SU-DHL-6 (cell line): ENCODE measurements at regions not wholly inside any gene's neighbourhood (a gene's known extent, or its start where the extent isn't known, plus 50 kb on each side); places are given as distances from the start of the nearest gene placed in this dataset.

Experiments used
- H2AFZ ChIP-seq: fragments of 200-600 bp; sonication (generic); 2 replicates; pipeline ENCODE4 v1.6.1; 2014; ENCODE audit warnings: low read depth, mild to moderate bottlenecking, moderate library complexity, mixed read lengths, antibody characterized with exemption, low read length; ENCODE audit not compliant: severe bottlenecking
- H3F3A ChIP-seq: fragments of 200-600 bp; shearing (Covaris generic); 2 replicates; pipeline ENCODE4 v1.6.0; 2016; ENCODE audit warnings: antibody characterized with exemption, mild to moderate bottlenecking; ENCODE audit not compliant: insufficient read depth
- H3K27ac ChIP-seq: fragments of 200-600 bp; sonication (generic); 2 replicates; pipeline ENCODE4 v1.5.1; 2016; ENCODE audit warnings: low read depth, mild to moderate bottlenecking, low read length, moderate library complexity, mixed read lengths
- H3K27me3 ChIP-seq: fragments of 200-600 bp; sonication (generic), shearing (Covaris generic); 2 replicates; pipeline ENCODE4 v1.6.0; 2014; ENCODE audit warnings: mild to moderate bottlenecking, low read length
- H3K36me3 ChIP-seq: fragments of 200-600 bp; sonication (generic); 2 replicates; pipeline ENCODE4 v1.6.1; 2014; ENCODE audit warnings: mild to moderate bottlenecking, low read length, mixed read lengths
- H3K4me2 ChIP-seq: fragments of 300-600, 200-600 bp; shearing (Covaris generic), sonication (generic); 2 replicates; pipeline ENCODE4 v1.6.0; 2014; ENCODE audit warnings: low read length, low read depth, mild to moderate bottlenecking; ENCODE audit not compliant: poor library complexity, severe bottlenecking
- H3K4me3 ChIP-seq: fragments of 200-600 bp; sonication (generic); 2 replicates; pipeline ENCODE4 v1.5.1; 2014; ENCODE audit warnings: antibody characterized with exemption, low read length, mild to moderate bottlenecking, mixed read lengths; ENCODE audit not compliant: insufficient read depth, poor library complexity, severe bottlenecking
- H3K79me2 ChIP-seq: fragments of 200-600 bp; sonication (generic); 2 replicates; pipeline ENCODE4 v1.6.1; 2014; ENCODE audit warnings: mild to moderate bottlenecking, low read length, moderate library complexity; ENCODE audit not compliant: insufficient read depth
- H3K9ac ChIP-seq: fragments of 200-600 bp; sonication (generic); 2 replicates; pipeline ENCODE4 v1.7.0; 2014; ENCODE audit warnings: mild to moderate bottlenecking, low read length
- H3K9me2 ChIP-seq: fragments of 200-600 bp; sonication (generic); replicated peaks from 2 replicates; pipeline ENCODE4 v1.6.1; 2014; ENCODE audit warnings: low read length; ENCODE audit not compliant: insufficient read depth
- H3K9me3 ChIP-seq: fragments of 200-600 bp; sonication (generic); 2 replicates; pipeline ENCODE4 v1.6.1; 2014; ENCODE audit warnings: low read length, mixed read lengths; ENCODE audit not compliant: insufficient read depth
- H4K20me1 ChIP-seq: fragments of 200-600 bp; sonication (generic); 2 replicates; pipeline ENCODE4 v1.6.1; 2014; ENCODE audit warnings: low read depth, mild to moderate bottlenecking, antibody characterized with exemption, low read length, moderate library complexity, mixed read lengths
- EZH2phosphoT487 ChIP-seq: fragments of 200-600 bp; sonication (generic), shearing (Covaris generic); conservative IDR thresholded peaks from 2 replicates; pipeline ENCODE4 v1.6.1; 2018; ENCODE audit warnings: mild to moderate bottlenecking, antibody characterized with exemption, low read length, moderate library complexity, mixed read lengths
- TF ChIP-seq, protein P1 (sequence below): fragments of 200-600 bp; sonication (generic); IDR thresholded peaks from one replicate; pipeline ENCODE4 v1.5.1; 2017; ENCODE audit warnings: antibody characterized with exemption, mild to moderate bottlenecking, low read length, moderate library complexity; ENCODE audit not compliant: insufficient read depth, poor library complexity, severe bottlenecking

DNA sequence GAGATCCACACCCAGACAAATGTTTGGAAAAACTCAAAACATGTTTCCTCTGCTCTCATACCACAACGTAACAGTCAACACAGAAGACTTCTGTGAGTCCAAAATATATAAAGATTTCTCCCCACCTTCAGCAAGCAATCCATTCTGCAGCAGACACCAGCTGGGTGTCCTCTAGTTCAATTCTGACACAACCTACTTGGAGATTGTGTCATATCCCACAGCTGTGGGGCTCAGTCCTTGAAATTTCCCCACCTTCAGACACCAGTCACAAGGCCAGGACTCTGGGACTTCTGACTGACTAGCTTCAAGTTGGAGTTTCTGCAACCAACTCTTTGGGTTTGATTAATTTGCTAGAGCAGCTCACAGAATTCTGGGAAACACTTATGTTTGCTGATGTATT lies 244.8 kb upstream of the CDYL start:
- H3K9me3 ChIP-seq = no peaks in the 10 kb centered on the region
- H3K79me2 ChIP-seq = no peaks in the 10 kb centered on the region
- no peaks in the 10 kb centered on the region for H3F3A ChIP-seq
- H4K20me1 ChIP-seq = no peaks in the 10 kb centered on the region
- no peaks in the 10 kb centered on the region for H3K9me2 ChIP-seq
- no peaks in the 10 kb centered on the region for H3K36me3 ChIP-seq
- TF ChIP-seq, protein P1, sequence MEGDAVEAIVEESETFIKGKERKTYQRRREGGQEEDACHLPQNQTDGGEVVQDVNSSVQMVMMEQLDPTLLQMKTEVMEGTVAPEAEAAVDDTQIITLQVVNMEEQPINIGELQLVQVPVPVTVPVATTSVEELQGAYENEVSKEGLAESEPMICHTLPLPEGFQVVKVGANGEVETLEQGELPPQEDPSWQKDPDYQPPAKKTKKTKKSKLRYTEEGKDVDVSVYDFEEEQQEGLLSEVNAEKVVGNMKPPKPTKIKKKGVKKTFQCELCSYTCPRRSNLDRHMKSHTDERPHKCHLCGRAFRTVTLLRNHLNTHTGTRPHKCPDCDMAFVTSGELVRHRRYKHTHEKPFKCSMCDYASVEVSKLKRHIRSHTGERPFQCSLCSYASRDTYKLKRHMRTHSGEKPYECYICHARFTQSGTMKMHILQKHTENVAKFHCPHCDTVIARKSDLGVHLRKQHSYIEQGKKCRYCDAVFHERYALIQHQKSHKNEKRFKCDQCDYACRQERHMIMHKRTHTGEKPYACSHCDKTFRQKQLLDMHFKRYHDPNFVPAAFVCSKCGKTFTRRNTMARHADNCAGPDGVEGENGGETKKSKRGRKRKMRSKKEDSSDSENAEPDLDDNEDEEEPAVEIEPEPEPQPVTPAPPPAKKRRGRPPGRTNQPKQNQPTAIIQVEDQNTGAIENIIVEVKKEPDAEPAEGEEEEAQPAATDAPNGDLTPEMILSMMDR = no peak
- TF ChIP-seq EZH2phosphoT487 = no peak
- H3K4me3 ChIP-seq = no peak overlapping the region
- H3K4me2 ChIP-seq = no peak overlapping the region
- H2AFZ ChIP-seq = no peak overlapping the region
- H3K27me3 ChIP-seq = no peaks in the 10 kb centered on the region; the same call in 1 of the 2 replicates
- no peak overlapping the region for H3K9ac ChIP-seq
- H3K27ac ChIP-seq = no peak overlapping the region

DNA sequence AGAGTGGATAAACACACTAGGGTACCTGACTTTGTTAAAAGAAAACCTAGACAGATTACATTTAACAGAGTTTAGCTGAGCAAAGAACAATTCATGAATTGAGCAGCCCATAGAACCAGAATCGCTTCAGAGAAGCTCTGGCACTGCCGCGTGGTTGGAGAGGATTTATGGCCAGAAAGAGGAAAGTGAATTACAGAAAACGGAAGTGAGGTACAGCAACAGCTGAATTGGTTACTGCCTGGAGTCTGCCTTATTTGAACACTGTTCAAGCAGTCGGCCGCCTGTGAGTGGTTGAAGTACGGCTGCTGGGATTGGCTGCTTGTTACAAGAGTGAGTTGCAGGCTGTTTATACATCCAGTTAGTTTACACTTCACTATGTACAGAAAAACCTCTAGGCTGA lies 253.8 kb upstream of the CDYL start:
- Histone ChIP-seq H3K9me2 (no peaks in the 10 kb centered on the region), H3K9ac (no peak overlapping the region), H2AFZ (no peak overlapping the region), H3K9me3 (no peaks in the 10 kb centered on the region), H3K36me3 (no peaks in the 10 kb centered on the region), H3K4me2 (no peak overlapping the region), H3K4me3 (no peak overlapping the region), H4K20me1 (no peaks in the 10 kb centered on the region), H3F3A (no peaks in the 10 kb centered on the region), H3K27me3 (no peaks in the 10 kb centered on the region), H3K27ac (no peak overlapping the region), H3K79me2 (no peaks in the 10 kb centered on the region)
- no peak for TF ChIP-seq EZH2phosphoT487
- TF ChIP-seq, protein P1 = no peak

DNA sequence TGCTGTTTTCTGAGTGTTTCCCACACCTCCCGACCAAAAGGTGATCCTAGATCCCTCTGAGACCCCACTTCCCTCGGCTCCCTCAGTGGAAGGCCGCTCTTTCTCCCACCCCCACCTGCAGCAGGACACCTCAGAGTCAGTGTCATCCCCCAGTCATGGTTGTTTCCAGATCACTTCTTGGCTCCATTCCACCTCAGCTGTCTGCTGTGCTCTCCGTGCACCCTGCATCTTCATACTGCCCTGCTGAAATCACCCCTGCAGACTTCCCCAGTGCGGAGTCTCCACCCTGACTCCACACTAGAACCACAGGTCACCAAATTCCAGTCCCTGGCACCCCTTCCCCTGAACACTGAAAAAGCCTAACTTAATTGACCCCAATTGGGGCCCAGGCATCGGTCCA lies 255.1 kb upstream of the CDYL start:
- H3F3A ChIP-seq = no peaks in the 10 kb centered on the region
- no peak overlapping the region for H3K9ac ChIP-seq
- H3K9me2 ChIP-seq = no peaks in the 10 kb centered on the region
- no peaks in the 10 kb centered on the region for H3K36me3 ChIP-seq
- no peaks in the 10 kb centered on the region for H3K27me3 ChIP-seq
- H4K20me1 ChIP-seq = no peaks in the 10 kb centered on the region
- no peak overlapping the region for H3K4me2 ChIP-seq
- no peaks in the 10 kb centered on the region for H3K79me2 ChIP-seq
- TF ChIP-seq, protein P1 = no peak
- TF ChIP-seq EZH2phosphoT487 = no peak
- H3K4me3 ChIP-seq = no peak overlapping the region
- H2AFZ ChIP-seq = no peak overlapping the region
- no peak overlapping the region for H3K27ac ChIP-seq
- H3K9me3 ChIP-seq = no peaks in the 10 kb centered on the region

DNA sequence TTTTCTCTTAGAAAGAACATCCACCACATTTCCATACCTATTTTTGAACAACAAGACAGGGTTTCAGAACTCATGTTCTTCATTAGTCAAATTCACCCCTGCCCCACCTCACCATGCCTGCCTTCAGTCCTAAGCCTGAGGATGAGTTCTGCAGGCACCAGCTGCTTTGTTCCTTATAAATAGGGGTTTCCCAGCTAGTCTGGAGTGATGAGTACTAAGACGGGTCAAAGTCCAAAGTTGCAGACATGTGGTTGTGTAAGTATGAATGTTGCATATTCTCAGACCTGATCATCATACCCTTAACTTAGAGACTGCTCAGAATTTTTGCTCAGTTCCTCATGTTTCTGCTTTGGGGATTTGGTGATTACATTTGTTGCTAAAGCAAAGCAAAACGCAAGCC lies 257.7 kb upstream of the CDYL start:
- Histone ChIP-seq H3K4me2 (no peak overlapping the region), H3K9me3 (no peaks in the 10 kb centered on the region), H3K9ac (no peak overlapping the region), H3K27ac (no peak overlapping the region), H3K36me3 (no peaks in the 10 kb centered on the region), H3K27me3 (no peaks in the 10 kb centered on the region), H2AFZ (no peak overlapping the region), H3F3A (no peaks in the 10 kb centered on the region), H4K20me1 (no peaks in the 10 kb centered on the region), H3K4me3 (no peak overlapping the region), H3K79me2 (no peaks in the 10 kb centered on the region), H3K9me2 (no peaks in the 10 kb centered on the region)
- TF ChIP-seq, protein P1 = no peak
- no peak for TF ChIP-seq EZH2phosphoT487
